ENCODE measurements at regions not wholly inside any gene's neighbourhood (a gene's known extent, or its start where the extent isn't known, plus 50 kb on each side); places are given as distances from the start of the nearest gene placed in this dataset.

DNA sequence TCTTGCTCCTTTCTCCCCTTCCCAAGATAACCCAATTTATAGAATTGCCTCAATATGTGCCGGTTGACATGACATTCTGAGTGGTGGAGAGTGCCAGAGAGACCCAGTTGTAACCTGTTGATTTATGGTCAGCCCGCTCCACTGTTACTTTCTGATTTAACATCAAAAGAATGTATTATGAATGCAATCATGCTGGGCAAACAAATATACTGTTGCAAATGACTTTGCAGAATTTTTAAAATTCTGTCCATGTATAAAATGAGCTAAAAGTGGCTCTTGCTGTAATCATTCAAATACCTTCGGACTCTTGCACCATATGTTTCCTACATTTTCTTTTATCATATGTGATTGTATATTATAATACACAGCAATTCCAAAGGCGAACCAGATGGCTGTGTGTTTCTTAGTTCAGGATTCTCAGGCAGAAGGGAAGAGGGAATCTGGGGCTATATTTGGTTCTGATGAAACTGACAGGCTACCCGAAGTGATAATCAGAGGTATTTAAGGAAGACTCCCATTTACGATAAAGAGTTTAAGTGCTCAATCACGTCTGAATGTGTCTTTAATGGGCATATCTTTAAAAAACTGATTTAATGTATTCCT is 131.7 kb downstream of the CLCN4 start:
- FAIRE-seq (no peak), DNase-seq (ENCODE audit: low read depth) (peak; percentile 1)
- Histone ChIP-seq H3K36me3 (ENCODE audit: control insufficient read depth, insufficient read depth, low read length) (no peaks in the 10 kb centered on the region), H3K4me3 (ENCODE audit: low read depth, low read length) (no peak overlapping the region), H3K27me3 (ENCODE audit: control insufficient read depth, insufficient read depth, low read length) (no peaks in the 10 kb centered on the region)
- TF ChIP-seq, protein P1, sequence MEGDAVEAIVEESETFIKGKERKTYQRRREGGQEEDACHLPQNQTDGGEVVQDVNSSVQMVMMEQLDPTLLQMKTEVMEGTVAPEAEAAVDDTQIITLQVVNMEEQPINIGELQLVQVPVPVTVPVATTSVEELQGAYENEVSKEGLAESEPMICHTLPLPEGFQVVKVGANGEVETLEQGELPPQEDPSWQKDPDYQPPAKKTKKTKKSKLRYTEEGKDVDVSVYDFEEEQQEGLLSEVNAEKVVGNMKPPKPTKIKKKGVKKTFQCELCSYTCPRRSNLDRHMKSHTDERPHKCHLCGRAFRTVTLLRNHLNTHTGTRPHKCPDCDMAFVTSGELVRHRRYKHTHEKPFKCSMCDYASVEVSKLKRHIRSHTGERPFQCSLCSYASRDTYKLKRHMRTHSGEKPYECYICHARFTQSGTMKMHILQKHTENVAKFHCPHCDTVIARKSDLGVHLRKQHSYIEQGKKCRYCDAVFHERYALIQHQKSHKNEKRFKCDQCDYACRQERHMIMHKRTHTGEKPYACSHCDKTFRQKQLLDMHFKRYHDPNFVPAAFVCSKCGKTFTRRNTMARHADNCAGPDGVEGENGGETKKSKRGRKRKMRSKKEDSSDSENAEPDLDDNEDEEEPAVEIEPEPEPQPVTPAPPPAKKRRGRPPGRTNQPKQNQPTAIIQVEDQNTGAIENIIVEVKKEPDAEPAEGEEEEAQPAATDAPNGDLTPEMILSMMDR (IDR thresholded peaks at IDR 0.05; ENCODE audit: insufficient read depth, low read length, severe bottlenecking), result no peak

DNA sequence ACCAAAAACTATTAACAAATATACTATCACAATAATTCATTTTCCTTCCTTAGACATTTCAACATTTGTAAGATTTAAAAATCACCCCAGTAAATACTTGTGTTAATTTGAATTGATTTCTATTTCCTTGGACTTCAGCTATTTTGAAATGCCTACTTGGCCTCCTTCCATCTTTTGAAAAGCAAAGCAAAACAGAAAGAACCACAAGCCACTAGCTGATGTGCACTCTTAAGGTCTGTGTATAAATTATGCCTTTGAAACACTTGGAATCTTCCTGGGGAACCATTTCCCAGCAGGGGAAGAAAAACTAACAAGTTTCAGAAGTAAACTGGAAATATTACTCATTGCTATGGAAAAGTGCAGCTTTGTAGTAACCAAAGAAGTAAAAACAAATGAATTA is 139.8 kb downstream of the CLCN4 start:
- Histone ChIP-seq H3K27me3 (ENCODE audit: control insufficient read depth, insufficient read depth, low read length) (no peaks in the 10 kb centered on the region), H3K36me3 (ENCODE audit: control insufficient read depth, insufficient read depth, low read length) (no peaks in the 10 kb centered on the region), H3K4me3 (ENCODE audit: low read depth, low read length) (no peak overlapping the region)
- DNase-seq (ENCODE audit: low read depth) (no peak), FAIRE-seq (no peak)
- TF ChIP-seq, protein P1 (IDR thresholded peaks at IDR 0.05; ENCODE audit: insufficient read depth, low read length, severe bottlenecking), result no peak

DNA sequence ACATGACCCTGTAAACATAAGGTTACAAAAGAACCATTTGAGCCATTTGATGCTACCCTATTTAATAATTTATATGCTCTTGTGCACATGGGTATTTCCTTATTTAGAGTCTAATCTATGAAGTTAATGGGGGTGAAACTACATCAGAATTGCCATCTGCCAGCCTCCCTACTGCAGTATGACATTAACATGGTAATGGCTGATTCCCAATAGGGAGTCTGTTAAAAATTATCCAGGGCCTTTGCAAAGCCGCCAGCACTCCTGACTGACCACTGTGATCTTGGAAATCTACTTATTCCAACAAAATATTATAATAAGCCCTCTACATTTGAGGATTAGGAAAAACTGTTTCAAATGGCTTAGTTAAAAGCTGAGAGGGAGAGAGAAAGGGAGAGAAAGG is 153.7 kb downstream of the CLCN4 start:
- no peaks in the 10 kb centered on the region for H3K27me3 ChIP-seq (ENCODE audit: control insufficient read depth, insufficient read depth, low read length)
- no peak for DNase-seq (ENCODE audit: low read depth)
- no peaks in the 10 kb centered on the region for H3K36me3 ChIP-seq (ENCODE audit: control insufficient read depth, insufficient read depth, low read length)
- H3K4me3 ChIP-seq (ENCODE audit: low read depth, low read length), result no peak overlapping the region
- no peak for FAIRE-seq
- TF ChIP-seq, protein P1 (IDR thresholded peaks at IDR 0.05; ENCODE audit: insufficient read depth, low read length, severe bottlenecking), result no peak

DNA sequence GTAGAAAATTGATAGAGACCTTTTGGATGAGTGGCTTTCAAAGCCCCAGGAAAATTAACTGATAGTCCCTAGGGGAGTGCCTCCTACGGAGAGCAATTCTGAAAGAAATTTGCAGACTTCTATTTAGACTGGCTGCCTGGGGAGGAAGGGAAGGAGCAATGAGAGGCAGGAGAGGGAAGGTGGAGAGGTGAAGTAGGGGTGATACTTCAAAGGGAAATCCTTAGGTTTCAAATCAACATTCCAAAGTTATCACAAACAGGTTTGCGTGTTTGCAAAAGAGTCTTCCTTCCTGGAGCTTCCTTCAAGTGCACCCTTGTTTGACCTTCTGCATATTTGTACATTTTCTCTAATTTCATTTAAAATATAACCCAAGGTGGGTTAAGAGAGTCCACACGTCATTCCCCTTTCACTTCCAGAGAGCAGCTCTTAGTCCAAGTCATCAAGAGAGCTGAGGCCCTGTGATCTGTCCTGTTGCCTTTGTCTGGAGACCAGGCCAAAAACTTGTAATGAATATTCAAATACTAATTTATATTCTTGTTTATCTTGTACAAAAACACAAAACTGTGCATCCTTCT is 157.8 kb downstream of the CLCN4 start:
- H3K36me3 ChIP-seq (ENCODE audit: control insufficient read depth, insufficient read depth, low read length), result no peaks in the 10 kb centered on the region
- FAIRE-seq (no peak), DNase-seq (ENCODE audit: low read depth) (no peak)
- TF ChIP-seq, protein P1 (IDR thresholded peaks at IDR 0.05; ENCODE audit: insufficient read depth, low read length, severe bottlenecking), result no peak
- H3K4me3 ChIP-seq (ENCODE audit: low read depth, low read length), result no peak overlapping the region
- H3K27me3 ChIP-seq (ENCODE audit: control insufficient read depth, insufficient read depth, low read length), result no peaks in the 10 kb centered on the region

DNA sequence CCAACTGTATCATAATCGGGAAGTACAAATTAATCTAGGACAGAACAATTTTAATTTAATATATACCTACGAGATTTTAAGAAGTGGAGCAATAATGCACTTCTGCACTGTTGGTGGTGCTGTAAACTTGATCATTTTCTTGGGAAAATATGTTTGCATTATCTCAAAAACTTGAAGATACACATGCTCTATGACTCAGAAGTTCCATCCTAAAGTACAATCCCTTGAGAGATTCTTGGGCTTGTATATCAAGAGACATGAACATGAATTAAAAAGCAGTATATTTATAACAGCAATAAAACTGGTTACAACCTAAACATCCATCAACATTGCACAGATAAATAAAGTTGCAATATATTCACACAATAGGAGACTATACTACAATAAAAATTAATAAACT is 168.8 kb downstream of the CLCN4 start:
- Histone ChIP-seq H3K36me3 (ENCODE audit: control insufficient read depth, insufficient read depth, low read length) (no peaks in the 10 kb centered on the region), H3K4me3 (ENCODE audit: low read depth, low read length) (no peak overlapping the region), H3K27me3 (ENCODE audit: control insufficient read depth, insufficient read depth, low read length) (peaks cover 1% of the 10 kb centered on the region)
- DNase-seq (ENCODE audit: low read depth) (no peak), FAIRE-seq (no peak)
- TF ChIP-seq, protein P1 (IDR thresholded peaks at IDR 0.05; ENCODE audit: insufficient read depth, low read length, severe bottlenecking), result no peak

DNA sequence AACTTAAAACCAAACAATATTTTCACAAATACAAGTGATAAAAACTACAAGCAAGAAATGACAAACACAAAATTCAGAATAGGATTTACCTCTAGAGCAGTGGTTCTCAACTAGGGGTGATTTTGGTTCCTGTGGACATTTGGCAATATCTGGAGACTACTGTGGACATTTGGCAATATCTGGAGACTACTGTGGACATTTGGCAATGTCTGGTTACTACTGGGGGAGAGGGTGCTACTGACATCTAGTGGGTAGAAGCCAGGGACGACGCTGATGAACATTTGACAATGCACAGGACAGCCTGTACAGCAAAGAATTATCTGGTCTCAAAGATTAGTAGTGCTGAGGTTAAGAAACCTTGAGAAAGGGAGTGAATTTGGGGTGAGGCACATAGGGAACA is 169.8 kb downstream of the CLCN4 start:
- DNase-seq (ENCODE audit: low read depth) (no peak), FAIRE-seq (no peak)
- Histone ChIP-seq H3K36me3 (ENCODE audit: control insufficient read depth, insufficient read depth, low read length) (no peaks in the 10 kb centered on the region), H3K4me3 (ENCODE audit: low read depth, low read length) (no peak overlapping the region), H3K27me3 (ENCODE audit: control insufficient read depth, insufficient read depth, low read length) (peaks cover 1% of the 10 kb centered on the region)
- TF ChIP-seq, protein P1 (IDR thresholded peaks at IDR 0.05; ENCODE audit: insufficient read depth, low read length, severe bottlenecking), result peak; percentile 6

All from bronchial epithelial cell (primary cell).